ENCODE measurements at regions not wholly inside any gene's neighbourhood (a gene's known extent, or its start where the extent isn't known, plus 50 kb on each side); places are given as distances from the start of the nearest gene placed in this dataset.
A peak's percentile ranks its signal among the peaks of the same experiment; 100 is the strongest.

- H3K36me3 ChIP-seq (ENCODE audit: insufficient read depth, low read length): no peaks in the 10 kb centered on the region
- H3K9me2 ChIP-seq (replicated peaks; ENCODE audit: insufficient read depth, low read length): no peaks in the 10 kb centered on the region
- no peak overlapping the region for H2AFZ ChIP-seq (ENCODE audit: low read length)
- DNase-seq: no peak
- no peaks in the 10 kb centered on the region for H4K20me1 ChIP-seq (ENCODE audit: insufficient read depth, low read depth, low read length)
- H3K27ac ChIP-seq (ENCODE audit: low read length): no peak overlapping the region
- no peak overlapping the region for H3K4me2 ChIP-seq (ENCODE audit: low read depth, low read length, poor library complexity, severe bottlenecking)
- H3K4me3 ChIP-seq (ENCODE audit: low read length): no peak overlapping the region
- no peaks in the 10 kb centered on the region for H3K79me2 ChIP-seq (ENCODE audit: low read length)
- H3K9ac ChIP-seq (ENCODE audit: low read length): no peak overlapping the region
- peaks cover 5% of the 10 kb centered on the region for H3K4me1 ChIP-seq (ENCODE audit: low read length)
- no peaks in the 10 kb centered on the region for H3K9me3 ChIP-seq (ENCODE audit: low read length)
- no peaks in the 10 kb centered on the region for H3K27me3 ChIP-seq (ENCODE audit: low read length)
Observed at GRCh38 chr7:13641714-13642113, 347.8 kb downstream of the ETV1 start.

- Histone ChIP-seq H3K36me3 (ENCODE audit: insufficient read depth, low read length) (no peaks in the 10 kb centered on the region), H4K20me1 (ENCODE audit: insufficient read depth, low read depth, low read length) (no peaks in the 10 kb centered on the region), H3K9me3 (ENCODE audit: low read length) (no peaks in the 10 kb centered on the region; the same call in 1 of the 2 replicates), H2AFZ (ENCODE audit: low read length) (no peak overlapping the region), H3K27ac (ENCODE audit: low read length) (no peak overlapping the region), H3K4me1 (ENCODE audit: low read length) (no peaks in the 10 kb centered on the region), H3K79me2 (ENCODE audit: low read length) (no peaks in the 10 kb centered on the region), H3K9ac (ENCODE audit: low read length) (no peak overlapping the region), H3K9me2 (replicated peaks; ENCODE audit: insufficient read depth, low read length) (no peaks in the 10 kb centered on the region), H3K4me2 (ENCODE audit: low read depth, low read length, poor library complexity, severe bottlenecking) (no peak overlapping the region), H3K4me3 (ENCODE audit: low read length) (no peak overlapping the region), H3K27me3 (ENCODE audit: low read length) (no peaks in the 10 kb centered on the region)
- DNase-seq: no peak
Observed at GRCh38 chr7:13651167-13651566, 338.3 kb downstream of the ETV1 start.

GRCh38 chr7:13656330-13656729 lies 333.1 kb downstream of the ETV1 start:
- Histone ChIP-seq H2AFZ (ENCODE audit: low read length) (no peak overlapping the region), H3K79me2 (ENCODE audit: low read length) (no peaks in the 10 kb centered on the region), H3K9me3 (ENCODE audit: low read length) (peaks cover 4% of the 10 kb centered on the region), H3K4me1 (ENCODE audit: low read length) (no peaks in the 10 kb centered on the region), H3K9me2 (replicated peaks; ENCODE audit: insufficient read depth, low read length) (no peaks in the 10 kb centered on the region), H3K27ac (ENCODE audit: low read length) (no peak overlapping the region), H4K20me1 (ENCODE audit: insufficient read depth, low read depth, low read length) (no peaks in the 10 kb centered on the region), H3K9ac (ENCODE audit: low read length) (no peak overlapping the region), H3K27me3 (ENCODE audit: low read length) (no peaks in the 10 kb centered on the region), H3K4me2 (ENCODE audit: low read depth, low read length, poor library complexity, severe bottlenecking) (no peak overlapping the region), H3K4me3 (ENCODE audit: low read length) (no peak overlapping the region), H3K36me3 (ENCODE audit: insufficient read depth, low read length) (no peaks in the 10 kb centered on the region)
- no peak for DNase-seq

GRCh38 chr7:13673290-13673689 lies 316.2 kb downstream of the ETV1 start:
- no peak overlapping the region for H3K4me3 ChIP-seq (ENCODE audit: low read length)
- no peaks in the 10 kb centered on the region for H3K36me3 ChIP-seq (ENCODE audit: insufficient read depth, low read length)
- H3K27ac ChIP-seq (ENCODE audit: low read length): no peak overlapping the region
- H3K27me3 ChIP-seq (ENCODE audit: low read length): no peaks in the 10 kb centered on the region
- no peaks in the 10 kb centered on the region for H3K4me1 ChIP-seq (ENCODE audit: low read length)
- DNase-seq: no peak
- H2AFZ ChIP-seq (ENCODE audit: low read length): no peak overlapping the region
- H3K9ac ChIP-seq (ENCODE audit: low read length): no peak overlapping the region
- no peaks in the 10 kb centered on the region for H3K9me3 ChIP-seq (ENCODE audit: low read length)
- H4K20me1 ChIP-seq (ENCODE audit: insufficient read depth, low read depth, low read length): no peaks in the 10 kb centered on the region
- H3K4me2 ChIP-seq (ENCODE audit: low read depth, low read length, poor library complexity, severe bottlenecking): no peak overlapping the region
- H3K9me2 ChIP-seq (replicated peaks; ENCODE audit: insufficient read depth, low read length): no peaks in the 10 kb centered on the region; the same call in 1 of the 2 replicates
- no peaks in the 10 kb centered on the region for H3K79me2 ChIP-seq (ENCODE audit: low read length)

- H3K4me3 ChIP-seq (ENCODE audit: low read length): no peak overlapping the region
Observed at GRCh38 chr7:13682626-13683025, 306.8 kb downstream of the ETV1 start.

GRCh38 chr7:13687500-13687899 lies 302.0 kb downstream of the ETV1 start:
- no peaks in the 10 kb centered on the region for H3K36me3 ChIP-seq (ENCODE audit: insufficient read depth, low read length)
- H2AFZ ChIP-seq (ENCODE audit: low read length): peak overlapping the region; percentile 61; the same call in 1 of the 2 replicates
- no peaks in the 10 kb centered on the region for H3K79me2 ChIP-seq (ENCODE audit: low read length)
- no peak overlapping the region for H3K4me3 ChIP-seq (ENCODE audit: low read length)
- H3K9me3 ChIP-seq (ENCODE audit: low read length): no peaks in the 10 kb centered on the region
- no peak overlapping the region for H3K9ac ChIP-seq (ENCODE audit: low read length)
- no peak overlapping the region for H3K4me2 ChIP-seq (ENCODE audit: low read depth, low read length, poor library complexity, severe bottlenecking)
- H3K9me2 ChIP-seq (replicated peaks; ENCODE audit: insufficient read depth, low read length): no peaks in the 10 kb centered on the region
- H3K4me1 ChIP-seq (ENCODE audit: low read length): peaks cover 6% of the 10 kb centered on the region; the same call in 1 of the 2 replicates
- DNase-seq: no peak
- no peak overlapping the region for H3K27ac ChIP-seq (ENCODE audit: low read length)
- H3K27me3 ChIP-seq (ENCODE audit: low read length): no peaks in the 10 kb centered on the region
- H4K20me1 ChIP-seq (ENCODE audit: insufficient read depth, low read depth, low read length): no peaks in the 10 kb centered on the region

More at GRCh38 chr7:13682626-13683025, 306.8 kb downstream of the ETV1 start:
- Histone ChIP-seq H3K36me3 (ENCODE audit: insufficient read depth, low read length) (no peaks in the 10 kb centered on the region), H3K9me3 (ENCODE audit: low read length) (no peaks in the 10 kb centered on the region), H3K9ac (ENCODE audit: low read length) (no peak overlapping the region), H3K9me2 (replicated peaks; ENCODE audit: insufficient read depth, low read length) (no peaks in the 10 kb centered on the region), H3K4me1 (ENCODE audit: low read length) (peaks cover 6% of the 10 kb centered on the region; the same call in 1 of the 2 replicates), H3K27ac (ENCODE audit: low read length) (no peak overlapping the region), H3K27me3 (ENCODE audit: low read length) (no peaks in the 10 kb centered on the region), H3K4me2 (ENCODE audit: low read depth, low read length, poor library complexity, severe bottlenecking) (no peak overlapping the region), H3K79me2 (ENCODE audit: low read length) (no peaks in the 10 kb centered on the region), H2AFZ (ENCODE audit: low read length) (no peak overlapping the region), H4K20me1 (ENCODE audit: insufficient read depth, low read depth, low read length) (no peaks in the 10 kb centered on the region)
- DNase-seq: no peak

GRCh38 chr7:13692548-13692947 lies 296.9 kb downstream of the ETV1 start:
- peak overlapping the region; percentile 32; the same call in 1 of the 2 replicates for H2AFZ ChIP-seq (ENCODE audit: low read length)
- H3K79me2 ChIP-seq (ENCODE audit: low read length): no peaks in the 10 kb centered on the region
- no peaks in the 10 kb centered on the region for H3K9me3 ChIP-seq (ENCODE audit: low read length)
- H3K36me3 ChIP-seq (ENCODE audit: insufficient read depth, low read length): no peaks in the 10 kb centered on the region
- no peaks in the 10 kb centered on the region; the same call in 1 of the 2 replicates for H3K4me1 ChIP-seq (ENCODE audit: low read length)
- no peaks in the 10 kb centered on the region for H3K27me3 ChIP-seq (ENCODE audit: low read length)
- H3K9me2 ChIP-seq (replicated peaks; ENCODE audit: insufficient read depth, low read length): no peaks in the 10 kb centered on the region
- no peak for DNase-seq
- no peak overlapping the region for H3K4me3 ChIP-seq (ENCODE audit: low read length)
- no peak overlapping the region for H3K4me2 ChIP-seq (ENCODE audit: low read depth, low read length, poor library complexity, severe bottlenecking)
- H3K27ac ChIP-seq (ENCODE audit: low read length): no peak overlapping the region
- no peak overlapping the region for H3K9ac ChIP-seq (ENCODE audit: low read length)
- no peaks in the 10 kb centered on the region for H4K20me1 ChIP-seq (ENCODE audit: insufficient read depth, low read depth, low read length)

- Histone ChIP-seq H3K9me3 (ENCODE audit: low read length) (peaks cover 4% of the 10 kb centered on the region; the same call in 1 of the 2 replicates), H3K4me1 (ENCODE audit: low read length) (no peaks in the 10 kb centered on the region), H3K4me3 (ENCODE audit: low read length) (no peak overlapping the region), H4K20me1 (ENCODE audit: insufficient read depth, low read depth, low read length) (no peaks in the 10 kb centered on the region), H3K9me2 (replicated peaks; ENCODE audit: insufficient read depth, low read length) (no peaks in the 10 kb centered on the region), H3K27me3 (ENCODE audit: low read length) (no peaks in the 10 kb centered on the region), H3K36me3 (ENCODE audit: insufficient read depth, low read length) (no peaks in the 10 kb centered on the region), H3K9ac (ENCODE audit: low read length) (no peak overlapping the region), H2AFZ (ENCODE audit: low read length) (no peak overlapping the region), H3K4me2 (ENCODE audit: low read depth, low read length, poor library complexity, severe bottlenecking) (no peak overlapping the region), H3K27ac (ENCODE audit: low read length) (no peak overlapping the region), H3K79me2 (ENCODE audit: low read length) (no peaks in the 10 kb centered on the region)
- no peak for DNase-seq
Observed at GRCh38 chr7:13702251-13702650, 287.2 kb downstream of the ETV1 start.

- 0 out of 2 replicates have a peak overlapping the region, but pooled peaks have one; percentile 60 for H2AFZ ChIP-seq (ENCODE audit: low read length)
- H3K4me1 ChIP-seq (ENCODE audit: low read length): no peaks in the 10 kb centered on the region
- no peaks in the 10 kb centered on the region for H3K36me3 ChIP-seq (ENCODE audit: insufficient read depth, low read length)
- H3K9me2 ChIP-seq (replicated peaks; ENCODE audit: insufficient read depth, low read length): no peaks in the 10 kb centered on the region
- no peak overlapping the region for H3K4me2 ChIP-seq (ENCODE audit: low read depth, low read length, poor library complexity, severe bottlenecking)
- no peaks in the 10 kb centered on the region for H3K27me3 ChIP-seq (ENCODE audit: low read length)
- H3K9me3 ChIP-seq (ENCODE audit: low read length): no peaks in the 10 kb centered on the region
- no peaks in the 10 kb centered on the region for H4K20me1 ChIP-seq (ENCODE audit: insufficient read depth, low read depth, low read length)
- H3K4me3 ChIP-seq (ENCODE audit: low read length): no peak overlapping the region
- no peaks in the 10 kb centered on the region for H3K79me2 ChIP-seq (ENCODE audit: low read length)
- H3K9ac ChIP-seq (ENCODE audit: low read length): no peak overlapping the region
- no peak for DNase-seq
- no peak overlapping the region for H3K27ac ChIP-seq (ENCODE audit: low read length)
Observed at GRCh38 chr7:13708670-13709069, 280.8 kb downstream of the ETV1 start.
